WERI-Rb-1 (cell line): ENCODE measurements at regions not wholly inside any gene's neighbourhood (a gene's known extent, or its start where the extent isn't known, plus 50 kb on each side); places are given as distances from the start of the nearest gene placed in this dataset.

Experiments used
- DNase-seq: peaks from one replicate; pipeline ENCODE4 v3.0.0-alpha.2; 2020
- H3K27ac ChIP-seq: fragments of 250-450 bp; sonication (Bioruptor Pico); 2 replicates; pipeline ENCODE4 v1.5.1; 2020; ENCODE audit warnings: mild to moderate bottlenecking, moderate library complexity
- H3K27me3 ChIP-seq: fragments of 250-450 bp; sonication (Bioruptor Pico); 2 replicates; pipeline ENCODE4 v1.5.1; 2021; ENCODE audit warnings: mild to moderate bottlenecking, low read depth, moderate library complexity; ENCODE audit not compliant: insufficient read depth, severe bottlenecking
- H3K36me3 ChIP-seq: fragments of 250-450 bp; sonication (Bioruptor Pico); 2 replicates; pipeline ENCODE4 v1.5.1; 2020; ENCODE audit warnings: mild to moderate bottlenecking, moderate library complexity
- H3K4me3 ChIP-seq: 2 replicates; pipeline ENCODE4 v1.5.1; 2011; ENCODE audit warnings: low read depth, mild to moderate bottlenecking, control low read depth, low read length
- H3K9me3 ChIP-seq: fragments of 250-450 bp; sonication (Bioruptor Pico); 2 replicates; pipeline ENCODE4 v1.5.1; 2021; ENCODE audit warnings: mild to moderate bottlenecking, moderate library complexity; ENCODE audit not compliant: severe bottlenecking
- CTCF ChIP-seq: IDR thresholded peaks from 2 replicates; pipeline ENCODE4 v1.5.1; 2011; ENCODE audit warnings: low read depth, mild to moderate bottlenecking, control low read depth, inconsistent platforms, low read length

DNA sequence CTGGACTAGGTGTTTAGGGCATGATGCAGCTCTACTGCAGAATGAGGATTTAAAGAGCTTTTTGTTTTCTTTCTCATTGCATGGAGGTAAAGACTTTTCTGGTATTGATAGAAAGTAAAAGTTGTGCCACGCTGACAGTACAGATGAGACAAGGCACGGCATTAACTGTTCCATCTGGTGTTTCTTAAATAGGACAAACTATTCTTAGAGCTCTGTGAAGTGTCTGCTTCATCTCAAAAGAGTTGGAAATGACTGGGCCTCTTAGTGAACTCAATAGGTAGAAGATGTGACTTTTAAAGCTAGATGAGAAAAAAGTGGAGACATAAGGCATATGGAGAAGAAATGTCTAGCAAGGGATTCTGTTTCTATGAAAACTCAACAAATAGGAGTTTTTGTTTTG, 321.8 kb downstream of the RPRM start:
- no peaks in the 10 kb centered on the region for H3K27me3 ChIP-seq
- no peaks in the 10 kb centered on the region for H3K36me3 ChIP-seq
- no peak overlapping the region for H3K4me3 ChIP-seq
- H3K9me3 ChIP-seq, result no peaks in the 10 kb centered on the region
- H3K27ac ChIP-seq, result no peak overlapping the region
- DNase-seq, result no peak
- no peak for TF ChIP-seq CTCF

DNA sequence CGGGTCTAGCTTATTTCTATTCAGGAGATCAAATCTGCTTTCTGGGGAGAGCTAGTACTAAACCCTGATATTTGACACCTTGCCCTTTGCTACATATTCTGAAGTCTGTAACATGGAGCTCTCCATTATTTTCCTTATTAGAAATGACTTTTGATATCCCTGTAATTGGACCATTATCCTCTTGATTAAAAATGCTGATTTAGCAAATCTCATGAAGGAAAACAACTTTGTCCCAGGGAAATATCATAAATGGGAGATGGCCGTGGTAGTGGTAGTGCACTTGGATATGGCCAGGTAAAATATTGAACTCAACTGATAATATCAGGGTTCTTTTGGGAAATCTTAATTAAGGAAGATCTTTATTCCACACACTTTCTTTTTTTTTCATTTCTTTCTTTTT, 326.5 kb downstream of the RPRM start:
- no peak overlapping the region for H3K4me3 ChIP-seq
- no peak for DNase-seq
- H3K27ac ChIP-seq, result no peak overlapping the region
- TF ChIP-seq CTCF, result no peak
- no peaks in the 10 kb centered on the region for H3K36me3 ChIP-seq
- no peaks in the 10 kb centered on the region for H3K9me3 ChIP-seq
- no peaks in the 10 kb centered on the region for H3K27me3 ChIP-seq

DNA sequence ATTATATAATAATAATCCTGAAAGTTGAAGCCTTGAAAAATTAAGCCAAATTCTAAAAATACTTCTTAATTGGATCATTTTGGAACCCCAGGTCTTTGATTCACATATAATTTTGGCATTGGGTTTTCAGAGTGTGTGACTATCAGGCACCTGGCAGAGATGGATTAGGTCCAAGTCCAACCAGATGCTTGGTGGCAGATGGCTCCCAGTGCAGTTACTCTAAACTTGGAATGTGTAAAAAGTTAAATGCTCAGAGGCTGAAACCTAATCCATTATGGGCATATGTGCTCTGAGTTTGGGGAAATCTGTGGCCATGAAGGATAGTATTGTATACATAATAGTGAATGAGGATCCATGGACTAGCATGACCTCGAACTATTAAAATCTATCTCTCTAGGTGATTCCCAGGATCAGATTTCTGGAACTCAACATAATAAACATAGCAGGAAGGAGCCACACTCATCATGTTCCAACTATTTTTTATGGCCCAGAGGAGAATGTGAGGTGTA, 333.0 kb downstream of the RPRM start:
- Histone ChIP-seq H3K36me3 (no peaks in the 10 kb centered on the region), H3K27me3 (no peaks in the 10 kb centered on the region), H3K4me3 (no peak overlapping the region), H3K9me3 (no peaks in the 10 kb centered on the region), H3K27ac (no peak overlapping the region)
- no peak for TF ChIP-seq CTCF
- DNase-seq, result peak; percentile 37

- TF ChIP-seq CTCF, result no peak
- Histone ChIP-seq H3K36me3 (no peaks in the 10 kb centered on the region), H3K9me3 (no peaks in the 10 kb centered on the region), H3K4me3 (no peak overlapping the region), H3K27me3 (no peaks in the 10 kb centered on the region), H3K27ac (no peak overlapping the region)
- no peak for DNase-seq
These were observed 335.0 kb downstream of the RPRM start for GRCh38 chr2:153143540-153143939.

DNA sequence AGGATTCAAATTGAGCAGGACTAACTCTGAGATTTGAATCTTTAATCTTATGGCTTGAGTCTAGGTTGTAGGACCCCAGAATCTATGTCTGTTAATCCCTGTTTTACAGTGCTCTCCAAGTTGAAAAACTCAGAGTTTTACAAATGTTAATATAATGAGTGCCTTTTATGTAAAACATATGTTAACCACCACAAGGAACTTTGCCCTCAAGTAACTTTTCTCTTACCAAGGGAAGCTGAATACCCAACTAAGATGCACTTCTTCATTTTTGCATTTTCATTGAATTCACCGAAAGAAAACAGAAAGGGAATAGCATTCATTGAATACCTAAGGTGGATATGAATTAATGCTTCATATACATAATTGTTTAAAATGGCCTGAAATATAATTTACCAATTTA, 338.1 kb downstream of the RPRM start:
- H3K9me3 ChIP-seq, result no peaks in the 10 kb centered on the region
- no peak for DNase-seq
- TF ChIP-seq CTCF, result no peak
- no peaks in the 10 kb centered on the region for H3K27me3 ChIP-seq
- H3K27ac ChIP-seq, result no peak overlapping the region
- H3K4me3 ChIP-seq, result no peak overlapping the region
- no peaks in the 10 kb centered on the region for H3K36me3 ChIP-seq

GRCh38 chr2:153138651-153139375, 339.7 kb downstream of the RPRM start:
- no peak for DNase-seq
- Histone ChIP-seq H3K4me3 (no peak overlapping the region), H3K36me3 (no peaks in the 10 kb centered on the region), H3K27ac (no peak overlapping the region), H3K27me3 (no peaks in the 10 kb centered on the region), H3K9me3 (no peaks in the 10 kb centered on the region)
- no peak for TF ChIP-seq CTCF
